Hematopoietic multipotent progenitor cell treated with erythropoietin and hydrocortisone succinate and interleukin-3 and kit ligand, for 15 days (in vitro differentiated cells): ENCODE measurements at regions not wholly inside any gene's neighbourhood (a gene's known extent, or its start where the extent isn't known, plus 50 kb on each side); places are given as distances from the start of the nearest gene placed in this dataset.
"Not testable (repeated sequence)": the region's sequence is repeated elsewhere in the genome, so short reads cannot be mapped to it uniquely, and the experiment has no call there.

Source experiments
- DNase-seq: peaks from one replicate; pipeline ENCODE4 v3.0.0-alpha.2; 2015; ENCODE audit warnings: low spot score

DNA sequence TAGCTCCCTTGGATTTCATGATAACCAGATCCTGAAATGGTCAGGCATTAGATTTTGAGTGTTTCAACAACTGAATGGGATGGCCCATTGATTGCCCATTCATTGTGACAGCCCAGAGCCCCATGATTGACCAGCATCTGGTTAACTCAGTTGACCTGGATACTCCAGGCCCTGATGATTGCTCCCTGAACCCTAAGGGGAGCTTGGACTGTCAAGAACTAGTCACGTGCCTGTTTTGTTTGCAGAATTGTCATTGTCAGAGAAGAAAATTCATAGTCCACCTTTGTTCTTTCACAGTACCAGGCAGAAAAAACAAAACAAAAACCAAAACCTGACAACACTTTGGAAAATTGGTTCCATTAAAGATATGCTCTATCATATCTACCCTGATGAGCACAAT lies 241.3 kb upstream of the ONECUT1 start:
- DNase-seq: no peak

DNA sequence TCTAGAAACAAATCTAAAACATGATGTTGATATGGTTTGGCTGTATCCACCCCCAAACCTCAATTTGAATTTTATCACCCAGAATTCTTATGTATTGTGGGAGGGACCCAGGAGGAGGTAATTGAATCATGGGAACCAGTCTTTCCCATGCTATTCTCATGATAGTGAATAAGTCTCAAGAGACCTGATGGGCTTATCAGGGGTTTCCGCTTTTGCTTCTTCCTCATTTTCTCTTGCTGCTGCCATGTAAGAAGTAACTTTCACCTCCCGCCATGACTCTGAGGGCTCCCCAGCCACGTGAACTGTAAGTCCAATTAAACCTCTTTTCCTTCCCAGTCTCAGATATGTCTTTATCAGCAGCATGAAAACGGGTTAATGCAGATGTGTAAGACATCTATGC lies 232.7 kb upstream of the ONECUT1 start:
- no peak for DNase-seq

DNA sequence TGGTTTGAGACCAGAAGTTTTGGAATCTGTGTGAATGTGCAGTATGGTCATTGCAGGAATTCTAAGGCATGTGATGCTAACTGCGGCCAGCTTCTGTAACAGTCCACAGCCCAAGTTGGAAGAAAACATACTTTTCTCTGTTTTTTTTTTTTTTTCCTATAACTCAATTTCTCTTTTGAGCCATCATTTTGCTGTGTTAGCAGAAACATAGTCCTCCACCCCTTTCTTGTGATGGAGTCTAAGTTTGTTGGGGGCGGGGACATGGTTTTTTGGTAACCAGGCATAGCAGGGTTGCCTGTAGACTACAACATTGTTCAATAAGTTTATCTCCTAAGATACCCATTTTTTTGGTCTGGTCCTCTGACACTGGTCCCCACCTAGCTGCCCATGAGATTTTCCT lies 223.2 kb upstream of the ONECUT1 start:
- DNase-seq: no peak

DNA sequence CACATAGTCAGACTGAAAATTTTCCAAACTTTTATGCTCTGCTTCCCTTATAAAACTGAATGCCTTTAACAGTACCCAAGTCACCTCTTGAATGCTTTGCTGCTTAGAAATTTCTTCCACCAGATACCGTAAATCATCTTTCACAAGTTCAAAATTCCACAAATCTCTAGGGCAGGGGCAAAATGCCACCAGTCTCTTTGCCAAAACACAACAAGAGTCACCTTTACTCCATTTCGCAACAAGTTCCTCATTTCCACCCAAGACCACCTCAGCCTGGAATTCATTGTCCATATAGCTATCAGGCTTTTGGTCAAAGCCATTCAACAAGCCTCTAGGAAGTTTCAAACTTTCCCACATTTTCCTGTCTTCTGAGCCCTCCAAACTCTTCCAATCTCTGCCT lies 221.6 kb upstream of the ONECUT1 start:
- DNase-seq: not testable (repeated sequence)

DNA sequence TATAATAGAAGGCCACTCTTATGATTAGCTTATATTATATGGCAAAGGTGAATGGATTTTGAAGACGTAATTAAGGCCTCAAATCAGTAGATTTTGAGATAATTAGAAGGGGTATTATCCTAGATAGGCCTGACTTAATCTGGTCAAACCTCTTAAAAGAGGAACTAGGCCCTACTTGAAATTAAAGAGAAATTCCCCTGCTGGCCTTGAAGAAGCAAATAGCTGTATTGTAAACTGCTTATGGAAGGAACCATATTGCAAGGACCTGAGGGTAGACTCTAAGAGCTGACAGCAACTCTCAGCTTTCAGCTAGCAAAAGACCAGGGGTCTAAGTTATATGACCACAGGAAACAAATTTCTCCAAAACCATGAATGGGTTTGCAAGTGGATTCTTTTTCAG lies 219.0 kb upstream of the ONECUT1 start:
- no peak for DNase-seq

DNA sequence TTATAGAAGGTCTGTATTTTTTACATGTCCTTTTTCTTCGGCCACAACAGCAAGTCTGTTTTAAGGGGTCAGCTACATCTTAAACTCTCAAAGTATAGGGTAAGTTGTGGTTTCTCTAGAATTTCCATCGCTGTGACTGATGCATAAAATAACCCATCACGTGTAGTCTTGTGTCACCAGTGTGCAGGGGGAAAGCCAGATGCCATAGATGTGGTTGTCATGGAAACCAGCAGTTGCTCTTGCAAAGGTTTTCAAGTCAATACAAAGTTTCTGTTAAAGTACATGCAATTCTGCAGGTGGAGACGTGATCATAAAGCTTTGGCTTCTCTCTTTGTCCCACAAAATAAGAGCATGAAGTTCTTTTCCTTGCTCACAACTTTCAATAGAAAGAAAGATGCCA lies 210.3 kb upstream of the ONECUT1 start:
- DNase-seq: no peak

DNA sequence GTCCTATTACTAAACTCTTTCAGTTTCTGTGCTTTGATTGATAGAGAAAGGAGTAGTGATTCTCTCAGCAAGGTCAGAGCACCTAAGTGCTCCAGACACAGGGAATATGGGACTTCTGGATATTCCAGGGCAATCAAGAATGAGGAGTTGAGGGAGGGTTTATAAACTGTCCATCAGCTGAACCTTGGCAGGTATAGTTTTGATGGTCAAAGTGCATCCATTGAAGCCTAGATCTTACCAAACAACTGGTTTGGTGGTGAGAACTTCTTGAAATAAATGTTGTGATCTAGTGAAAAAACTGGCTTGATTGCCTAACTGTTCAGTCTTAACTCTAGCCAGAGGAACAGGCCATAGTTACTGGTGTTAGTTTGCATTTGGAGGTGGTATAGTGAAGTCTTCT lies 207.0 kb upstream of the ONECUT1 start:
- no peak for DNase-seq

DNA sequence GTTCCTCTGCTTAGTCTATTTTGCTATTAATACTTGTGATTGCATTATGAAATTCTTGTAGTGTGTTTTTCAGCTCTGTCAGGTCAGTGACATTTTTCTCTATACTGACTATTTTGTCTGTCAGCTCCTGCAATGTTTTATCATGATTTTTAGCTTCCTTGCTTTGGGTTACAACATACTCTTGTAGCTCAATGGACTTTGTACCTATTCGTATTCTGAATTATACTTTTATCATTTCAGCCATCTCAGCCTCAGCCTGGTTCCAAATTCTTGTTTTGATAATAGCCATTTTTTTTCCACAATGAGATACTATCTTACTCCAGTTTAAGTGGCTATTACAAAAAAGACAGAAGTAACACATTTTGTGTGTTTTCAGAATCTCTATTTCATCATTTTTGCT lies 204.2 kb upstream of the ONECUT1 start:
- no peak for DNase-seq

DNA sequence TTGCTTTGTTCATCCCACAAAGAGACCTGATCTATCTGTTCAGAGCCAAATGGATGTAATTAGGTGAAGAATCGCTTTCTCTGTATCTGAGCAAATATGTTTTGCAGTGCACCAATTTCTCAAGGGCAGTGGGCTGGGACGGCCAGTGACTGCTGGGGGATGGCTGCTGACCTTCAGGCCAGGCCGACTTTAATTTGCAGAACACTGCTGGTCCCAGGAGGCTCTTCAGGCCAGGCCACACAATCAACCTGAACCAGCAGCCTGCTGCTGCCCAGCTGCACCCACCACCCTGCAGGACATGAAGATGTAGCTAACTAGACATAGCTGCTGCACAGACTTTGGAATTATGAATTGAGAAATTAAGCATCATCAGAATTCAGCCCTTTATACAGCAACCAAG lies 194.4 kb upstream of the ONECUT1 start:
- DNase-seq: no peak

DNA sequence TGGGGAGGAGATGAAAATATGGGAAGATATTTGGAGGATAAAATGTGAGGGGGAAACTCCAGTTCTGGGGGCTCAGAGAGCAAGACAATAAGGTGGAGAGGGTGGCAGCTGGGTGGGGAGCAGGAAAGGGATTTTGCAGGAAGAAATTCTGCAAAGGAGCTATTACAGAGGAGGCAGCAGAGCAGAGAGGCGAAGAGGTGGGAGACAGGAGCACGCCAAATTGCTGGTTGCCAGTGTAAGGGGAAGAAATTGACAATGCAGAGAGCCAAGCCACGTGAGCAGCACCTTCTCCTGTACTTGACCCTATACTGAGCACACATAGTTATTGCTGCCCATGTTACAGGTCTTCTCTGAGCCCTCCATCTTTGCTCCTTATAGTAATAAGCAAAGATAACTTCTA lies 190.3 kb upstream of the ONECUT1 start:
- DNase-seq: no peak

DNA sequence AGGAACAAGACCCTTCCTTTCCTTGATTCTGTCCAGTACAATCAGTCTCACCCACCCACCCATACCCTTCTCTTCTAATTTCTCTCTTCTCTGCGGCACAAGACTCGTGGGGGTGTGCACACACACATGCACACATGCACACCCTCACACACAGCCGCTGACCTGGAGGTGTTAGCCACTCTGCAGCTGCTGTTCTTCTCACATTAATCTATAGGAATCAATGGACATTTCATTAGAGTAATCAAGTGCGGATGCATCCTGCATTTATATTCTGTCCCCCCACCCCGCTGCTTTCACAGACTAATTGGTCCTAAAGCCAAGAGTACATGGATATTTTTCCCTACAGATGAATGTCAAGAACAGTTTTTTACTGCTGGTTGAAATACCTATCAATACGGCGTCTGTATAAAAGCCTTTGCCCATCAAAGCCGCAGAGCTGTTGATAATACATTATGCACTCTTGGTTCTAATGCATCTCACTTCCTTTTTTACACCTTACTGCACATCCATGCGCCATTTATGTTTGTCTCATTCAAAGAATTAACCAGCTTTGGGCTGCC lies 186.5 kb upstream of the ONECUT1 start:
- DNase-seq: no peak

DNA sequence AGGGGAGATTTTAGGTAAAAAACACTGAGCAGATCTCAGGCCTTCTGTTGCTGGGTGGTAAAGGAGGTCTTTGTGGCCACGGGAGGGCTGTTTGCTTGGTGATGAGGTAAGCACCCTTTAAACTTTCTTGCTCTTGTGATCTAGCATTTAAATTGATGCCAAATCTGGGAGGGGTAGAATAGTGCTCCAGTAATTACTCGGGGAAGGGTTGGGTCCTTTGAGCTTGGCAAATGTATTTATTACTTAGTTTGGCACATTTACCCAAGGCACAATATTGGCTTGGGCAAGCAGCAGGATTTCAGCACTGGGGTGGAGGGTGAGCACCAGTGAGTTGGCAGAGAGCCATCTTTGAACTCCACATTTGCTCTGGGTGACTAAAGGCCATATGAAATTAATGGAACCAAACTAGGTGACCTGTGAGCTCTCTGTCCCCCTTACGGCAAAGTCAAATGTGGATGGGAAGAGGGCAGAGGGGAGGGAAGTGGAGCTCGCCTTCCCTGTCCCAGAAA lies 185.9 kb upstream of the ONECUT1 start:
- no peak for DNase-seq

DNA sequence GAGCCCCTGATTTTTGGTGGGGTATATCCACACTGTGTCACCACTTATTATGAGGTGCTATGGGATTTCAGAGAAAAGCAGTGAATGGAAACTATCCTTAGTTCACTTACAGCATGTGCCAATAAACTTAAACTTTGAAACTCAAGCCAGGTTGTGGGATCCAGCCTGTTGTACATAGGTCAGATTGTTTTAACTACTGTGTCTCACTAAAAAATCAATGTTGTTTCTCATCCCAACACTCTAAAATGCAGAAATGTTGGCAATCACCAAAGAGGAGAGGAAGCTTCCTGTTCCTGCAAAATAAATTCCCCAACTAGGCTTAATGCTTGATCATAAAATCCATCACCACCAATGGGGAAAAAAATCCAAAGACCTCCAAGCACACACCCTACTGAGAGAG lies 173.7 kb upstream of the ONECUT1 start:
- DNase-seq: no peak

DNA sequence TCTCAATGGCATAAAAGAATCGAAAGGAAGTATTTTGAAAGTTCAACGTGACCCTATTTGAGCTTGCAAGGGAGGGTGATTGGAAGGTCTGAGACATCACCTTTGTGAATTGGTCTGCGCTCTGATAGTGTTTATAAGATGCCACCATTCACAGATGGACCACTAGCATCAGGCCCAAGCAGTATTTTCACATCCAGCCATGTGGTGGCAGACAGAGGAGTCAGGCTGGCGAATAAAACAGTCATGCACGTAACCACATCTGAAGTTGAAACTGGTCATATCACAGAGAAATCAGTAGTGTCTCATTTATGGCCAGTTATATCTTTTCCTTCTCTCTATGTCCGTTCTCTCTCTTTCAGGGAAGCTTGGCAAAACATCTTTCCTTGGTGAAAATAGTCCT lies 170.1 kb upstream of the ONECUT1 start:
- DNase-seq: no peak

DNA sequence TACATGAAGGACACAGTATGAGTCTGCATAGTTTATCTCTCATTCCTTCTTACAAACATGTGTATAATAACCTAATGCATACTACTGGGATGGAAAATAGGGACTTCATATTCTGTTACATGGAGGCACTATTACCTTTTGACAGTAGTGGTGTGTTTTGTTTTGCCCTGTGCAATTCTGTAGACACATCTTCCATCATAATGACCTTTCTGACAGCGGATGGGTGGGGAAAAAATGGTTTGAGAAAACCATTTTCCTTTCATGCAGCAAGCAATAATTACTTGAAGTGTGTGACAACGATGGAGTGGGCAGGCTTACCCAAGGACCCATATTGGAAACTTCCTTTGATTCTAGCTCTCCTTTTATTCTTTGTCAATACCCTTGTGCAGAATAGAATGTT lies 153.6 kb upstream of the ONECUT1 start:
- DNase-seq: no peak

DNA sequence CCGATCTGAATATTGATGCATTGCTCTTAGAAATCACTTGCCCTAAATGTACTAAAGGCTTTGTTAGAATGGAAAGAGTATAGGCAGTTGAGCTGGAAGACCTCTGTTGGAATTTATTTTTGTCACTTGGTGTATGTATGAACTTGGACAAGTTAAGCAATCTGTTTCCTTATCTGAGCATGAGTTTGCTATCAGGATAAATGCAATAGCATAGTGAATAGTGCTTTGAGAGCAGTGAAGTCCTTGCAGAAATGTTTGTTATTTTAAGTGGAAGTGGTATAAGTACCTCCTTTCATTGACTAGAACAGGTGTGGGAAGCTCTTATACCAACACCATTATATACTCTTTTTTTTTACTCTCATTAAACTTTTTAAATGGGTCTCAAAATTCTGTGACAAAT lies 146.4 kb upstream of the ONECUT1 start:
- DNase-seq: no peak

DNA sequence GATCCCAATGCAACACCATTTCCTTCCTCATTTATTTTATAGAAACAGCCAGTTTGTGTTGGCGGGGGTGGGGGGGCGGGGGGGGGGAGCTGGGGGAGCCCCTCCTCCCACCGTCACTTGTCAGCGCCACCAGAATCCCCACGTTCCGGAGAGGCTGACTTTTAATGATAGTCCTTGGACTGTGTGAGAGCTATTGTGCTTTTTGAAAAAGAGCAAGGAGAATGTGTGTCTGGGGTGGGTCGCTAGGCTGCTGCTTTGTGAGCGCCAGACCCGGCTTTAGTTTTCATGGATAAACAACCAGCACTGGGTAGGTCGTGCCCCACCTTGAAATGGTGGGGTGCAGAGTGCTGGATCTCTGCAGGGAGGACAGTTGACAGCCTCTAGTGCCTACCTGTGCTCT lies 135.0 kb upstream of the ONECUT1 start:
- DNase-seq: no peak

DNA sequence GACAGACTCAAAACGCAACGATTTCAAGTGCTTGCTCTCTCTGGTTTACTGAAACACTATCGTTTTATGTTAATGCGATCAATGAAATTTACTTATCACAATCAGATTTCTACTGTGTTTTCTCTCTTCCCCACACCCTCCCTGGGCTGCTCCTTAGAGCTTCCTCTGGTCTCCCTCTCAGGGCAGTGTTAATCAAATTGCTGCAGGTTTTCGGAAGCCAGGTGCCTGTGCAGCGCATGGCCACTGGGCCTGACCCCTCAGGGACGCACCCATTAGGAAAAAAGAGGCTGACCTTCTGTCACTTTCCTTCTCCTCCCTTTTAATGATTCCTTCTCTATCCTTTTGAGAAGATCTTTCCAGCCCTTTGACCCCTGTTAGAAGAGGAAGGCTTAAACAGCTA lies 134.5 kb upstream of the ONECUT1 start:
- no peak for DNase-seq

DNA sequence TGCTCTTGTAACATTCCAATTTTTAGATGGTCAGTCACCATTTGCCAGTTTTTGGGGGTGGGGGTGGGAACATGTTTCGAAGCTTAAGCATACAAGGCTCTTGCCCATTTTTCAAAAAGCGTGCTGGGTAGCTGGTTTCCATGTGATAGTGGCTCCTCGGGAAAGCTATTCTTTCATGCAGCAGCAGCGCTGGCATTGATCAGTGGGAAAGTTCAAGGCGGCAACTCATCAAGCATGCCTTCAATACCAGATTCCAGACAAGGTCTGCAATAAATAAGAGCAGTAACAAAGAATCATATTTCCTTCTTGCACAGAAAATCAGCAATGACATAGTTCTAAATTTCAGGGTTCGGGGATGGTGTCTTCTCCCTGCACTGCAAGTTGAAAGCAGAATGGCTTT lies 133.5 kb upstream of the ONECUT1 start:
- DNase-seq: no peak

DNA sequence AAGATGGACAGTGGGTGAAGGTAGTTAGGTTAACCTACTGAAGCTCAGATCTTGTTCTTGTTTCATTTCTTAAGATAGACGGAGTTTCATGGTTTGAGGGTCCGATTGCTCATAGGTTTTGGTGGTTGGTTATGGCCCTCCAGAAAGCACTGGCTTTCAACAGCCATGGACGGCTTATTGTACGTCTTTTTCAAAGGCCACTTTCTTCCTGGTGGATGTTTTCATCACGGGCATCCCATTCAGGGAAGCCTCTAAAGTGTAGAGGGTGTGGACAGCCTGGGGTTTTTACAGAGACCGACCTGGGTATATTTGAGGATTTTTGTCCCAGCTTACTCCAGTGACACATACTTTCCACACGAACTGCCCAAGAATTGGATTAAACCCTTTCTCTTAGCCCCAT lies 132.7 kb upstream of the ONECUT1 start:
- no peak for DNase-seq

DNA sequence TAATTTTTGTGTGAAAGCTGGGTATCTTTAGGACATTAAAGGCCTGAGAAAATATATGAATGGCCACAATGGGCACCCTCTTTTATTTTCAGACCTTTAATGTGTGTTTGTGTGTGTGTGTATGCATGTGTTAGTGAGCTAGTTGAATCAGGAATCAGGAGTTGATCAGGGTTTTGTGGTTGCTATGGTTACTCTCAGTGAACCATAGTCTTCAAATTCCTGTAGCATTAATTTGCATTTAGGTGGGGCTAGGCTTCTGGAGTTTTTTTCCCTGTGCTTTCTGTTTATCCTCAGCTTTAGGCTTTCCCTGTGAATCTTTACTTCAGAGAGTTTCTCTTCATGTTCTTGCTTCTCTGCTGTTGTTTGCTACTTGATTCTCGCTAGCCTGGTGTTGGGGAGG lies 122.0 kb upstream of the ONECUT1 start:
- DNase-seq: no peak

DNA sequence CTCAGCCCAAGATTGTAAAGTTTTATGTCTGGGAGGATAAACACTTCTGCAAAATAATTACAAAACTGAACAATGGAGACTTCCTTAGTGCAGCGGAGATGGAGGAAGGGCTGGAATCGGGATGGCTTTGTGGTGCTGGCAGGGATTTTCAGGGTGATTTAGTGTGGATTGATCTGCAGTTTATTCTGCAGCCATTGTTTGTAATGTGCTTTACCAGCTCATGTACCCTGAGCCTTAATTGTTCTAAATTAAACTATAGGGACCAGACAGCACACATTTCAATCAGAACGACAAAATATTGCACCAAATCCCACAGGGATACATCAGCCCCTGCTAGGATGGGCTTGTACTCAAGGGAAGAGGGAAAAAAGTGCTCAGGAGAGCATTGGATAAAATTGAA lies 103.2 kb upstream of the ONECUT1 start:
- DNase-seq: no peak

DNA sequence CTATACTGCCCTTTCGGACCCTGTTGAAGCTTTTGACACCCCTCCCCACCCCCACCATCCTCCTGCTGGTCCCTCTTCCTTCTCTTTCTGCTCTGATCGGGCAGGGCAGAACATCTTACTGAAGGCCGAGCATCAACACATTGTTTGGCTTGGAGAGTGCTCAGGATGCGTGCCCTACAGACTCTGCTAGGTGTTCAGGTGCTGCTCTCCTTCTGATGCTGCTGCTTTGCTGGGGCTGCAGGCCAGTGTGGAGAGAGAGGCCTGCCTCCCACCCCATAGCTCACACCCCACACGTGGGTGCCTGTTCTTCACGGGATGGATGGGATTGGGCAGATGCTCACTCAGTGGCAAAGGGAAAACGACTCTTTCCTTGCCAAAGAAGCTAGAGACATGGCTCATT lies 89.8 kb upstream of the ONECUT1 start:
- no peak for DNase-seq

DNA sequence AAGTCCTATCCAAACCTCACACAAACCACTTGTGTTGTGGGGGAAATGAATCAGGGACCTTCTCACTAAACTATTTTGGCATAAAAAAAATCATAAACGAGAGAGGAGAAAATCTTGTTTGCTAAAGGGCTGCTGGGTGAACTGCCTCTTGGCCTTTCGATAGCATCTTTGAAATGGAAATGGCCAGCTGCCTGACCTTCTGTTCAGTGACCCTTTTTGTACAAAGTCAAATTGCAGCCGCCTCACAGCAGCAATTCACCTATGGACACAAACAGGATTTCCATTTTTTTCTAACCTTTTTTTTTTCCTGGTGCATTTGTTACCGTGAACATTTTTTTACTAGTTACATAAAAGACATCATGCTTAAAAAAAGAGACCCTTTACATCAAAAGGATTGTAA lies 89.0 kb upstream of the ONECUT1 start:
- no peak for DNase-seq
